DMS 273 treated with DMSO at 0.1 percent for 48 hours (cell line): ENCODE measurements at regions not wholly inside any gene's neighbourhood (a gene's known extent, or its start where the extent isn't known, plus 50 kb on each side); places are given as distances from the start of the nearest gene placed in this dataset.

Source experiments
- DNase-seq: peaks from one replicate; lab custom pipeline; 2025; lab: John Stamatoyannopoulos, UW

DNA sequence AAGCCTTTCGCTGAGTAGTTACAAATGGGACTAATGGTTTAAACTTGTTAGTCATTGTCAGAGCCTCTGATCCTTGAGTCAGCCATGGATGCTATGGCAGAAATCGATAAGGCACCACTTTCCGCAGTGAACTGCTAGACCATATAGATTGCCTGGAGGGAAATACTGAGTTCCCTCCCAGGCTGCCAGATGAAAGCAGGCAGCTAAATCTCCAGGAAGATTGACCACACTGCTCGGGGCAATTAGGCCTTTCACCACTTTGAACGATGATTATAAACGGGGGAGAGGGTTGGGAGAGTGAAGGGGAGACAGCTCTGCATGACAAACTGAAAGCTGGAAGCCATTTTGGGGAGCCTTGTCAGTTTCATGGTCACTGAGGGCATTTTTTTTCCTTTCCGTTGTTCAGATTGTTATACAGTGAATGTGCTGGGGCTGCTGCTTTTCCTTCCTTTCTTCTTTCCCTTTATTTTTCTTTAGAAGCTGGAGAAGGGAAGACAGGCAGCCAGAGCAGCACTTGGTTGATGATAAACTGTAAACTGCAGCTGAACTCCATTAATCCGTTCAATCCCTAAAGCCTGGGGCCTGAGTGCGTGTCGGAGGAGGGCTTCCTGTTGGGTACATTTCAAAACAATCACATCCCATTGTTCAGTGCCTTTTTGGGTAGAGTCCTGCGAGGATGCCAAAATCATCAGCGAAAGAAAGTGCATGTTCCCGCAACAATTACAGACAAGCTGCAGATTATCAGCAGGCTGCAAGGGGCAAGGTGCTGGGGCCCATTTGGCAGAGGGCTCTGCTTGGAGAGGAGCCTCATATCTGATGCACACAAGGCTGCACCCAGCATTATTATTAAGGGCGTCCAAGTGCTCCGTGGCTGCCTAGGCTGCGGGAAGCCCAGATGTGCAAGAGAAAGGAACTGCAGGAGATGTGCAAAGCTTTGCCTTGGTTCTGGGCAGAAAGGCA, 308.4 kb downstream of the PSAT1 start:
- no peak for DNase-seq

DNA sequence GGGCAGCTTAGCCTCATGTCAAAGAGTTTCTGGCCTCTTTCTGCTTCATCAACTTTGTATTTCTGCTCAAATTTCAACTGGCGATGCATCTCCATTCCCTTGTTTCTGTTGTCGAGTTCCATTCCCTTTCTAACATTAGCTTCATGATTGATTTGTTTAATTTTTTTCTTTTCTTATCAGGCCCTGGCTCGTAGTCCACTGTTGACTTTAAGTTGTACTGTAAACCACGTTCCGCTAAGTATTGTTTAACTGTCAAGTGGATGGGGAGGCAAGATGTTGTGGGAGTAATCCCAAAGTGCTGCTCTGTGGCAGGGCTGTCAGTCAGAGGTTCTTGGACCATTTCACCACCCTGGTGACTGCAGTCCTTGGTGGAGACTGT, 309.1 kb downstream of the PSAT1 start:
- no peak for DNase-seq

DNA sequence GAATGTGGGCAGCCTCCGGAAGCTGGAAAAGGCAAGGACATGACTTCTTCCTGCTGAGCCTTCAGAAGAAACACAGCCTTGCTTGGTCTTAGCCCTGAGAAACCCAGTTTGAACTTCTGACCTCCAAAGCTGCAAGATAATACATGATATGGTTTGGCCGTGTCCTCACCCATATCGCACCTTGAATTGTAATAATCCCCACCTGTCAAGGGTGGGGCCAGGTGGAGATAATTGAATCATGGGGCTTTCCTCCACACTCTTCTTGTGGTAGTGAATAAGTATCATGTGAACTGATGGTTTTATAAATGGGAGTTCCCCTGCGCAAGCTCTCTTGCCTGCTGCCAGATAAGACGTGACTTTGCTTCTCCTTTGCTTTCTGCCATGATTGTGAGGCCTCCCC, 310.9 kb downstream of the PSAT1 start:
- DNase-seq = no peak

DNA sequence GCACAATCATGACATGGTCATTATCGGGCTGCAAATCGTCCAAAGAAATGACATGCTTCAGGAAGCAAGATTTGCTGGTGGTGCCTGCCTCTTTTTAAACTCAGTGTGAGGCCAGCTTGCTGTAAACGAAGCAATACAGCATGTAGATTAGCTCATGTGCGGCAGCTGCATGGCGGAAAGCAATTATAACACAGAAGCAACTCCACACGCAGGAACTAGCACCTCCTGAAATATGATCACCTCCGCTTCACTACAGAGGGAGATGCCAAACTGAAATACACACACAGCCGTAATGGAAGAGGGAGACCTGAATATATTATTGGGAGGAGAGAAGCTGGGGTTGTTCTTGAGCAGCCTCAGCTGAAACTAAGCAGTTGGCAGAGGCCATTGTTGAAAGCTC, 312.5 kb downstream of the PSAT1 start:
- DNase-seq = peak; percentile 46

DNA sequence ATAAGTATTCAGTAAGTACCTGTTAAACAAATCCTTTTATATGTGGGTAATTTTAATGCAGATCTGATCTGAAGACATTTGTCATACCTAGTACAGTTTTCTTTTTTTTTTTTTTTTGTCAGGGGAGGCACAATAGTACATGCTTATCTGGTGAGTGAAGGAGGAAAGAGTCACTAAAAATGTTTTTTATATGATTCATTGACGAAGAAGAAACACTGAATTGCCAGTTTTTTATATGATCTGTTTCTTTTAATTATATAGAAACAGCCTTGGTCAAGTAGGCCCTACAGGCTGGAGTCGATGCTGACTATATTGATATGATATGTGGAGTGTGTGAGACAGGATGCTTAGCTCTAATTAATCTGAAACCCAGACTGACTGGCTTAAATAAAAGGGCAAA, 315.2 kb downstream of the PSAT1 start:
- DNase-seq = no peak

DNA sequence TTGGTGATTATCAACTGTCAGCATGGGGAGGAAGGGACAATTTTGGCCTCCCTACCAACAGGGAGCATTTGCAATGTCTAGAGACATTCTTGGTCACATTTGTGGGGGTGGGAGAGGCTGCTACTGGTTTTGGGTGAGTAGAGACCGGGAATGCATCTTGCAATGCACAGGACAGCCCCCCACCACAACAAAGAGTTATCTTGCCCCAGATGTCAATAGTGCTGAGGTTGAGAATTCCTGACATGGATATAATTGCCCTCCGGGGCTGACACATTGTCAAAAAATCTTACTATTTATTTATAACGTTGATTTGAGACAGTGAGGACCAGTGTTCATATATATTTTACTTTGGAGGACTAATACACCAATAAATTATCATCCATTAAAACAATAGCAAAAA, 316.1 kb downstream of the PSAT1 start:
- DNase-seq = no peak

DNA sequence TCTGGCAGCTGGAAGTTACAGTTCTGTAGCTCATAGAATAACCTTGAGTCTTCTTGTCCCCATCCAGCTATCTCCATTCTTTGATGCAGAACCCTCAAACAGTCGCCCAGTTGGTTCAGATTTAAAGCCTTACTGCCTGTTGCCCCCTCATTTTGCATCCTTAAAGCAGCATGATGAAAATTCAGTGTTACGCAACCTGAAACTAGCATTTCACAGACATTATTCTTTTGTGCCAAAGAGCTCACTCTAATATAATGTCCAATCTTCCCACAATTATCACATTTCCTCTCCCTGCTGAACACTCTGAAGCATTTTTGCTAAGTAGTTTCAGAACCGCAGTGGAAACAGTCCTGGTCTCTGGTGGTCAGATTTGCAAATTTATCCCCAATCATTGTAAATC, 318.0 kb downstream of the PSAT1 start:
- DNase-seq = no peak

DNA sequence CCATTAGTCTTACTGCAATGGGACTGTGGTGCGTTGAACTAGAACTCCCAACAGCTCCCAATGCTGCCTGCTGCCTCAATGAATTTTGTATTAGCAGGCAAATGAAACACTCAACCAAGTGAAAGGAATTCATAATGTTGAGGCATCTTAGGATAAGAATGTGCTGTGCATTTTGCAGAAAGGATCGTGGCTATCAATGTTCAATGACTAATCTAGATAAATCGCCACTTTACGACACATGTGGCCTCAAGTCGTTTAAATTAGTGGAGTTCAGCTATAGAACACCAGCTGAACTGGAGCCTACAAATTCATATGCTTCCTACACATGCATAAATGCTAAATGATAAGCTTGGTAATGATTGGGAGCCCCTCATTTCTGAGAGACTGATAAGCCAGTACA, 318.4 kb downstream of the PSAT1 start:
- DNase-seq = no peak

DNA sequence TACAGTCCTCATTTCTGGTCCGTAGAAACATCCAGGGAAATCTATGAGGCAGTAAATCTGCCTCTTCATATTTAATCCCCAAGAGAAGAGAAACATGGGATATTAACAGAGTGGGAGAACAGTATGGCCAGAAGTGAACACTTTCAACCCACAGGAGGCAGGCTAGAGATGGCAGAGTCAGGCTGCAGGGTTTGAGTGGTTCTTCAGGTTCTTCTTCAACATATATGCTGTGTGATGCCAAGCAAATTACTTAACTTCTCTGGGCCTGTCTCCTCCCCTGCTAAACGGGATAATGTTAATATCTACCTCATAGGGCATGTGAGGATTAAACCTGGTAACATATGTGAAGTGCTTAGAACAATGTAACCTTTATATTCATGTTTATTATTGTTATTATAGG, 321.8 kb downstream of the PSAT1 start:
- no peak for DNase-seq

DNA sequence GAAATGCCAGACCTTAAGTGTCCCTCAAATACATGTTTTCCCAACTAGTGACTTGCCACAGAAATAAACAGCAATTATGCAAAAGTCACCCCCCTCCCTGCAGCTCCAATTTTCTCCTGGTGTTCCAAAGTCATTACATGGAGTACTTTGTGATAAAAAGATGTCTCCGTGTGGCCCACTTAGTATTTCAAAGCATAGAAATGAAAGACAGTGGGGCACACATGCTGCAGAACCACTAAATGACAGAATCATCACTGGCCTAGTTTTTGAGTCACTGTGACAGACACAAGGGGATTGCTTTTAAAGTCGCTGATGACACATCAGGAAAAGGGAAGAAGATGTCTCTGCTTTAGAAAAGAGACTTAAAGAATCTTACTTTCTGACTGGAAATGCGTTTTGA, 323.4 kb downstream of the PSAT1 start:
- no peak for DNase-seq

DNA sequence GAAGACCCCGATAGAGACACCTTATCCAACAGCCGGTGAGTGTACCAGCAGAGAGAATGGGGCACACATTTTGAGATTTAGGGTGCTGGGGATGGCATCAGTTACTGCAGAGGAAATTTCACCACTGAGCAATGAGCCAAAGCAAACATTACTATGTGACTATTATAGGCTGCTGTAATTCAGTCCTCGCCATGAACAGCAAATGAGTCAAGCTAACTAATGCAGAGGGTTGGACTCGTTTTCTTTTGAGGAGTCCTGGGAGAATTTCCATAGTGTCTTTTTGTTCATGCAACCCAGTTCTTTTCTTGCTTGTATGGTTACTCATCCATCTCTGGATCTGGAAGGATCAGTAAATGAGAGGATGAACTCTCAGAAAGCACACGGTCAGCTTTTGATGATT, 323.8 kb downstream of the PSAT1 start:
- no peak for DNase-seq

DNA sequence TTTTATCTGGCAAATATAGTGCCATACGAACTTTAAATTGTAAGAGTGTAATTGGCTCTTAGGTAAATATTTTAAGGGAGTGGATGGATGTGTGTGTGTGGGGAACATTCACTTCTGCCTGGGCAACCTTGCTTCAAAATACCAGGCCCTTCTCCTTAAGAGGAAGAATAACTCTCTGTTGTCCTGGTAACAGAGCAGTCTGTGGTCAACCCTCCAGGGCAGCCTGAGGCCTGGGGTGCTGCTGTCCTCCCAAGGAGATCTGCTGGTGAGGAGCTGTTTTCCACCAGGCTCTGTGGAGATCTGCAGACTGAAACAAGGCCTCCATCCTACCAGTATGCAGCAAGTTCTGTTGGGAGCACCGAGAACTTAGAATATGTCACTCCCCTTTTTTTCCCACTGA, 325.2 kb downstream of the PSAT1 start:
- DNase-seq = no peak

DNA sequence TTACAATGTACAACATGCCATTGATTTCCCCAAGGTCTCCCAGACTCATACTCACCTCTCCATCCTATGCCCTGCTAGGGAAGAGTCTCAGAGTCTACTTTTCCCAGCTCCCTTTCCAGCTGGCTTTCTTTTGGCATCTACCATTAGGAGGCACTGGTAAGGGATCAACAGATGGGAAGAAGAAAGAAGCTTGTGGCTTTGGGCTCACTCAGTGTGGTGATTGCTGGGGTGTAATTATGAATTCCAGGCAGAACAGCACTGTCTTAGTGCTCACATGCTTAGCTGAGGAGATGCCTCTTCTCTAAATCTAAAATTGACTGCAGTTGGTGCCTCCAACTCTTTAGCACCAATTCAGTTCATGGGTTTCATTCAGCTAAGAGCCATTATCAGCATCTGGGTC, 330.0 kb downstream of the PSAT1 start:
- no peak for DNase-seq

DNA sequence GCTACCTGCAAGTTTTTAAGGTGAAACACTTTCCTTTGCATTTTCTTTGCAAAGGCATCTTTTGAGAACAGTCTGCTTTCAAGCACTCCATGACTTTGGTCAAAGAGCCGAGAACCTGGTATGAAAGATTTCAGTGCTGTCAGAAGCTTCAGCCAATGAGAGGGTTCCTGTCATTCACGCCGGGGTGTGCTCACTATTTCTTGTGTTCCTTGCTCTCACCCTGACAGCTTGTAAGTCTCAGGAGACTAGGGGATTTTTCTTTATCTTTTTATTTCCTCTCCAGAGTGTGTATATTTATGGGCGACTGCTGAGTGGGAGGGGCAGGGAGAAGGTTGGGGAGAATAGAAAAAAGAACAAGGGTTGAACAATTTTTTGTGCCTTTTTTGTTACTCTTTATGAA, 334.0 kb downstream of the PSAT1 start:
- DNase-seq = no peak

DNA sequence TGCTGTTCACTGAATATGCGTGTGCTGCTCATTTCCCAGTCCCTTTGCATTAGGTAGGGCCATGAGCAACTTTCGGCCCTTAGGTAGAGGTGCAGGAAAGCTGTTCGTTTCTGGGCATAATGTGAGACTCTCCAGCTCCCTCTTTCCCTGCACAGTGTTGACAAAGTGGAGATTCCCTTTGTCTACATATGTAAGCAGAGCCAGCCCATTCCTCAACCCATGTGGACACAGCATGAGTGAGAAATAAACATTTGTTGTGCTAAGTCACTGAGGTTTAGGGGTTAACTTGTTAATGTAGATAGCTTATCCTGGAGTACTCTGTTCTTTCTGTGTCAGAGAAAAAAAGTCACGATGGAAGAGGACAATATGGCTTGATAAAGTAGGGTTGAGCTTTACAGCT, 343.8 kb downstream of the PSAT1 start:
- DNase-seq = no peak

DNA sequence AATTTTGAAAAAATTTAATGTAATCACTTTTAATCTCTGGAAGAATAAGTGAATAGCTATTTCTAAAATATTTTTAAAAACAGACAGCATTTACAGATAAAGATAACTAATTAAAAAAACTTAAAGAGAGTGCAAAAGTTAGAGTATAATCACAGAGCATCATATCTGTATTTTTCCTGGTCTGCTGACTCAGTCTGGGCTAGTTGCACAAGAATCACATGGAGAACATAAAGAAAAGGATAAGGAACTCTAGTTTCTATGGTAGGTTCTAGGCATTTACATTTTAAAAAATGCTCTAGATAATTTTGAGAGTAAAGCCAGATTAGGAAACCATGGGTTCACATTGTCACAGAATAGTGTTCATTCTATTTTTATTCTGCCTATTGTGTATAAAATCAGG, 347.4 kb downstream of the PSAT1 start:
- no peak for DNase-seq

DNA sequence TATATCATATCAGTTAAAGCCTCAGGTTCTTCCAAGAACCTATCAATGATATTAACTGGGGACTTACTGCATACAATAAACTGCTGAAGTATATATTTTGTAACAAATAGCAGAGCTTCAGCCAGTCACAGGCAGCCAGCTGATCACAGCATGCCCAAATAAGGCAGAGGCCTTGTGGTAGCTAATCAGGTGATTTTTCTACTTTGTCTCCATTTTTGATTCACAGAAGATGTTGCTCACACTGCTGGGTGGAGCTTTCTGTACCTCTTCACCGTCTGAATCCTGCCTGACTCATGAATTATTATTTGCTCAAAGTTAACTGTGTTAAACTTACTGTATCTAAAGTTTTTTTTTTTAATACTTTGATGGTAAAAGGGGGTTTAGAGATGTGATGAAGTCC, 357.4 kb downstream of the PSAT1 start:
- DNase-seq = no peak

DNA sequence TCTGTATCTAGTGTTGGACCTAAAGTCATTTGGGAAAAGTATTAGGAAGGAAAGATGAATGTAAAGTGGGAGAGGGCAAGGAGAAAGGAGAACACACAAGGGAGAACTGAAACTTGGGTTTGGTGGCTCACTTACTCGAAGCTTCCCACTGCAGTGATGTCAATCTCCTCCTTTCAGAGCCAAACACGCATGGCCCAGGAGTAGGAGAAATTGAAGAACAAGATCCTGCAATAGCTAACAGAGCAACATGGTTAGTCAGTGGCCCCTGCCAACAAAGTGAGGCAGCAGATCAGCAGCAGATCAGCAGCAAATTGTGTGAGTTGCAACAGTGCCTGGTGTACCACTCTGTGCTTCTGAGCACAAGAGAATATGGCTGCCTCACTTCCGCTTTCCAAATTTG, 366.4 kb downstream of the PSAT1 start:
- no peak for DNase-seq

DNA sequence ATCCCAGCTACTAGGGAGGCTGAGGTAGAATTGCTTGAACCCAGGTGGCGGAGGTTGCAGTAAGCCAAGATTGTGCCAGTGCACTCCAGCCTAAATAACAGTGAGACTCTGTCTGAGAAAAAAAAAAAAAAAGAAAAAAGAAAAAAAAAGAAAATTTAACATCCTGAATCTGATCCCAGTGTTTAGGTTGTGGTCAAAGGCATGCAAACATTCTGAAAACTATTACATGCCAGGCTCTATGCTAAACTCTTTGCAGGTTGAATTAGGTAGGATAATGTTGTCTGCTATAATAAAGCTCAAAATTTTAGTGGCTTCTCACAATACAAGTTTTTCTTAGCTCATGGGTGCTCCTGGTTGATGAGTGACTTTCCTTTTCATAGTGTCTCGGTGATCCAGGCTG, 367.4 kb downstream of the PSAT1 start:
- no peak for DNase-seq

DNA sequence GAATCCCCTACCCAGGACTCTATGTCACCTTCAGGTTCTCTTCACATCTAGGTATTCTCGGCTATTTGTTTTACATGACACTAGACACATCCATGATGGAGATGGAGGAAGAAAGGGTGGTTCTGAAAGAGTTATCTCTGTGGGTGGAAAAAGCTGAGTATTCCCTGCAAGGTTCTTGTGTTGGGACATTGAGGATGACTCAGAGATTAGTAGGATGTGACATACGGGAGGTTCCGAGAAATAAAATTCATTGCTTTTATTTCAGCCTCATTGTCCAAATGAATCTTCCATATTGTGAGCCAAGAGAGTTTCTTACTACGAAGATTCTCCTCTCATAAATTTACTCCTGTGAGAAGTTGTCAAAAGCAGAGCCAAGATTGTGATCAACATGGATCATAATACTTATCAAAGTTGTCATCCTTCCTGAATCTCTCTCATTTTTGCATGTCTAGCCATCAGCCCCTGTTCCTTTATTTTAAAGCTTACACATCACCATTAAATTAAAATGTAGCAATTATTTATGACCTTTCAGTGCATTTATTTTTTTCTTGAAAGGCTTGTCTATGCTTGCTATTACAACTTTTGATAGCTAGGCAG, 370.0 kb downstream of the PSAT1 start:
- DNase-seq = no peak

DNA sequence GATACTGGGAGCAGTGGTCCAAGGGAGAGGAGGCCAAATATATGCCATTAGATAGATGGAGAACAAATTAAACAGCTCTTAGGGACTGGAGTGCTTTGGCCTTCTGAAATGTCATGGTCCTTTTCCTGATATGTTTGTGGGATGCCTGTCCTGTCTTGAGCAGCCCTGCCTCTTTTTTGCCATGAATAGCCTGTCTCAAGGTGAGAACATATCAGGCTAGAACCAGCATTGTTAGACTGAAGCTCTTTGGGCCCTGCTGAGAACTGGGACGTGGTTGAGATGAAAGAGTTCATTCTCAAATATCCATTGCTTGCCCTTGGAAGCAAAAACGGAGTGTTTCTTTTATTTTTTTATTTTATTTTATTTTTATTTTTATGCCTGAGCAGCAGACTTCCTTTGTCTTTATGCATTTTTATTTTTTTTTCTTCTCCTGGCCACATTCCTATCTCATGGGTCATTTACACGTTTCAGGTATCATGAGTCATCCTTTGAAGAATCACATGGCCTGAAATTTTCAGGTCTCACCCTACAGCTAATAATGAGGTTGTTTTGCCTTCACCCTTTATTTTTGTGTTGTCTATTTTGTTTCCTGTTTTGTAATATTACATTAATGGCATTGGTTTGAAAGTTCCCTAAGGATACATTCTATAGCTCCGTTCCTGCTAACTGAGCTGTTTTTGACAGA, 371.4 kb downstream of the PSAT1 start:
- no peak for DNase-seq

DNA sequence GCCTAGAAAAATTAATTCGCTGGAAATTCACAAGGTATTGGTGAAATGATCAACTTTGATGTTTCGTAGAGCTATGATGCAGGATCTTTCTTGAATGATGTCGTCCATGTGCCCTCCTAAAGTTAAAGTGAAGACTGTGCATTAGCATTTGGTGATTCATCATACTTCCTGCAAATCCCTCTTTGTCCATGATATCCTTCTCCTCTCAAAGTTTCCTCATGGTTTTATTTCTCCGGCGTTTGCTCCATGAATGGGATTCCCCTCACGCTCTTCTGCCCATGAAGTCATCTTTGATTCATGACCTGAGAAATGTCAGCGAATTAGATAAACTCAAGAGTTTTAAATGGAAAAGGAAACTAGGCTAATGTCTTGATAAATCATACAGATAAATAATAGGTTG, 372.7 kb downstream of the PSAT1 start:
- DNase-seq = no peak

DNA sequence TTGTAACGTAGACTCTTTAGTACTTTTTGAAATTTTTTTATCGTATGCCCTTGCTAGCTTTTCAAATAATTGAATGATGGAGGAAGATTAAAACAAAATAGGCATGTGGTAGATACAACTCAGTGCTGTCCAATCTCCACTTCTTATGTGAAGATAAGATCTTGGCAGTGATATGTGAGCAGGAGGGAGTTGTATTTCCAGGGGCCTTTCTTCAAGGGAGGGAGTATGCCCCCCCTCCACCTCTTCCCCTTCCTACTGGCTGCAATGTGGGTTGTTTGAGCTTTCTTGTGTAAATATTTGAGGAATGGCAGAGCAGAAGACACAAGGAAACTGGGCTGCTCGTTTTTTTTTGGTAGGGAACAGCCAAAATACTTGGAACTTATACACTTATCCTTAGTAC, 374.9 kb downstream of the PSAT1 start:
- no peak for DNase-seq
